Tibial nerve (tissue), 4 donors: ENCODE measurements at regions not wholly inside any gene's neighbourhood (a gene's known extent, or its start where the extent isn't known, plus 50 kb on each side); places are given as distances from the start of the nearest gene placed in this dataset.

ENCODE experiments used
- DNase-seq, 2 donors: peaks; one replicate each; pipeline ENCODE4 v3.0.0-alpha.2; 2019; ENCODE audit warnings: low spot score in 2 of 2
- H3K27ac ChIP-seq, 4 donors: fragments of 200-600 bp; sonication (generic) in 3 of 4; one replicate each; pipeline ENCODE4 v1.5.1; 2017 to 2019; ENCODE audit warnings: mild to moderate bottlenecking in 1 of 4
- H3K27me3 ChIP-seq, 2 donors: fragments of 200-600 bp; sonication (generic) in 1 of 2; one replicate each; pipeline versions ENCODE4 v1.5.1 to v1.6.0; 2017 to 2019
- H3K36me3 ChIP-seq, 3 donors: fragments of 200-600 bp; sonication (generic); one replicate each; pipeline ENCODE4 v1.5.1; 2018 to 2019
- H3K4me1 ChIP-seq, 4 donors: fragments of 200-600 bp; sonication (generic) in 3 of 4; one replicate each; pipeline ENCODE4 v1.5.1; 2017 to 2019
- H3K4me3 ChIP-seq, 4 donors: fragments of 200-600 bp; sonication (generic) in 3 of 4; one replicate each; pipeline ENCODE4 v1.5.1; 2017 to 2019; ENCODE audit warnings: mild to moderate bottlenecking in 1 of 4, moderate library complexity in 1 of 4
- H3K9me3 ChIP-seq, 4 donors: fragments of 200-600 bp; sonication (generic) in 3 of 4; one replicate each; pipeline ENCODE4 v1.5.1; 2017 to 2019
- CTCF ChIP-seq, 5 experiments: fragments of 200-600 bp in 3 of 5; fragments of 450-650 bp in 2 of 5; sonication (generic) in 3 of 5; IDR thresholded peaks; one replicate each; pipeline ENCODE4 v1.5.1; 2016 to 2019; ENCODE audit warnings: antibody characterized with exemption in 5 of 5, mild to moderate bottlenecking in 3 of 5, moderate library complexity in 2 of 5
- EP300 ChIP-seq, 2 donors: sonication (generic); formaldehyde crosslinking; IDR thresholded peaks; one replicate each; pipeline ENCODE4 v1.6.1; 2017; ENCODE audit warnings: antibody characterized with exemption in 2 of 2, mild to moderate bottlenecking in 1 of 2
- POLR2A ChIP-seq, 2 donors: fragments of 450-650 bp; IDR thresholded peaks; one replicate each; pipeline ENCODE4 v1.6.1; 2017; ENCODE audit warnings: antibody characterized with exemption in 2 of 2, mild to moderate bottlenecking in 2 of 2, moderate library complexity in 2 of 2
- WGBS, 2 donors: methylation state at CpG; one replicate each; pipeline ENCODE4 v1.1.5; 2018; 5-methylcytosine and 5-hydroxymethylcytosine counted together

- Histone ChIP-seq H3K4me3 (no peak overlapping the region), H3K4me1 (no peaks in the 10 kb centered on the region), H3K27ac (no peak overlapping the region), H3K36me3 (no peaks in the 10 kb centered on the region), H3K27me3 (peaks cover 0 to 48% of the 10 kb centered on the region in 2 donors), H3K9me3 (peaks cover 0 to 20% (median 4%) of the 10 kb centered on the region in 4 donors)
- no peak for DNase-seq
- 70 to 79% methylated on average over 23 to 26 of the region's 26 CpGs for WGBS, 2 donors
- TF ChIP-seq CTCF (IDR thresholded peaks at IDR 0.05) (no peak), POLR2A (IDR thresholded peaks at IDR 0.05) (no peak), EP300 (IDR thresholded peaks at IDR 0.05) (no peak)
Observed at GRCh38 chr1:2866422-2867086, 65.1 kb upstream of the TTC34 start.

- Histone ChIP-seq H3K27me3 (peaks cover 0 to 44% of the 10 kb centered on the region in 2 donors), H3K4me3 (no peak overlapping the region), H3K4me1 (no peaks in the 10 kb centered on the region), H3K36me3 (no peaks in the 10 kb centered on the region), H3K9me3 (peaks cover 0 to 25% (median 5%) of the 10 kb centered on the region in 4 donors), H3K27ac (no peak overlapping the region)
- 87 to 93% methylated on average over 4 to 10 of the region's 11 CpGs for WGBS, 2 donors
- no peak for TF ChIP-seq CTCF (IDR thresholded peaks at IDR 0.05)
- no peak for TF ChIP-seq POLR2A (IDR thresholded peaks at IDR 0.05)
- TF ChIP-seq EP300 (IDR thresholded peaks at IDR 0.05): no peak
- no peak for DNase-seq
Observed at GRCh38 chr1:2867087-2867425, 65.6 kb upstream of the TTC34 start.

- no peaks in the 10 kb centered on the region for H3K36me3 ChIP-seq
- peaks cover 0 to 30% (median 5%) of the 10 kb centered on the region in 4 donors for H3K9me3 ChIP-seq
- WGBS, 2 donors: 53 to 54% methylated on average over 6 to 7 of the region's 10 CpGs
- no peaks in the 10 kb centered on the region for H3K4me1 ChIP-seq
- no peak overlapping the region for H3K4me3 ChIP-seq
- peaks cover 0 to 39% of the 10 kb centered on the region in 2 donors for H3K27me3 ChIP-seq
- no peak for DNase-seq
- H3K27ac ChIP-seq: no peak overlapping the region
- TF ChIP-seq POLR2A (IDR thresholded peaks at IDR 0.05): no peak
- TF ChIP-seq CTCF (IDR thresholded peaks at IDR 0.05): no peak
- no peak for TF ChIP-seq EP300 (IDR thresholded peaks at IDR 0.05)
Observed at GRCh38 chr1:2867861-2868260, 66.4 kb upstream of the TTC34 start.

GRCh38 chr1:2868571-2869195, 67.2 kb upstream of the TTC34 start:
- TF ChIP-seq POLR2A (IDR thresholded peaks at IDR 0.05): no peak
- TF ChIP-seq EP300 (IDR thresholded peaks at IDR 0.05): no peak
- H3K27me3 ChIP-seq: peaks cover 0 to 31% of the 10 kb centered on the region in 2 donors

GRCh38 chr1:2871246-2871815, 69.8 kb upstream of the TTC34 start:
- 96 to 100% methylated on average over 6 of the region's 6 CpGs for WGBS, 2 donors
- H3K4me3 ChIP-seq: no peak overlapping the region
- H3K27ac ChIP-seq: no peak overlapping the region
- H3K4me1 ChIP-seq: peaks cover 0 to 19% (median 0%) of the 10 kb centered on the region in 4 donors
- DNase-seq: no peak
- H3K36me3 ChIP-seq: no peaks in the 10 kb centered on the region
- no peak for TF ChIP-seq EP300 (IDR thresholded peaks at IDR 0.05)
- no peak for TF ChIP-seq POLR2A (IDR thresholded peaks at IDR 0.05)
- TF ChIP-seq CTCF (IDR thresholded peaks at IDR 0.05): no peak
- H3K9me3 ChIP-seq: peaks cover 0 to 30% (median 5%) of the 10 kb centered on the region in 4 donors
- H3K27me3 ChIP-seq: peaks cover 0 to 16% of the 10 kb centered on the region in 2 donors

More at GRCh38 chr1:2868571-2869195, 67.2 kb upstream of the TTC34 start:
- H3K4me3 ChIP-seq: no peak overlapping the region
- H3K36me3 ChIP-seq: no peaks in the 10 kb centered on the region
- no peaks in the 10 kb centered on the region for H3K4me1 ChIP-seq
- WGBS, 2 donors: 67 to 72% methylated on average over 22 to 23 of the region's 23 CpGs
- no peak for DNase-seq
- peaks cover 0 to 30% (median 5%) of the 10 kb centered on the region in 4 donors for H3K9me3 ChIP-seq
- H3K27ac ChIP-seq: no peak overlapping the region
